Effector memory CD8-positive, alpha-beta T cell (primary cell): ENCODE measurements at regions not wholly inside any gene's neighbourhood (a gene's known extent, or its start where the extent isn't known, plus 50 kb on each side); places are given as distances from the start of the nearest gene placed in this dataset.
"Not testable (repeated sequence)": the region's sequence is repeated elsewhere in the genome, so short reads cannot be mapped to it uniquely, and the experiment has no call there.

Source experiments
- ATAC-seq: fragments of 150-1000 bp; cut with Tn5 transposase; replicated peaks from 2 replicates; pipeline ENCODE4 v1.10.0; 2021; ENCODE audit warnings: mild to moderate bottlenecking, moderate library complexity
- DNase-seq, 3 experiments: peaks; one replicate each; pipeline ENCODE4 v3.0.0; 2021
- H3K27ac Mint-ChIP-seq, 2 donors: one replicate each; pipeline ENCODE4 v1.8.0; 2022; ENCODE audit warnings: mild to moderate bottlenecking in 2 of 2, mixed read lengths in 2 of 2, moderate library complexity in 2 of 2
- H3K27me3 Mint-ChIP-seq, 2 donors: one replicate each; pipeline ENCODE4 v1.8.0; 2022; ENCODE audit warnings: mixed read lengths in 2 of 2
- H3K36me3 Mint-ChIP-seq: one replicate; pipeline ENCODE4 v1.8.0; 2022; ENCODE audit warnings: mild to moderate bottlenecking, moderate library complexity, mixed read lengths; ENCODE audit not compliant: insufficient read depth
- H3K4me1 Mint-ChIP-seq, 2 donors: one replicate each; pipeline ENCODE4 v1.8.0; 2022; ENCODE audit warnings: low read depth in 2 of 2, mixed read lengths in 2 of 2
- H3K4me3 Mint-ChIP-seq, 2 donors: one replicate each; pipeline ENCODE4 v1.8.0; 2022; ENCODE audit warnings: mild to moderate bottlenecking in 2 of 2, mixed read lengths in 2 of 2, moderate library complexity in 2 of 2
- H3K9me3 Mint-ChIP-seq, 2 donors: one replicate each; pipeline ENCODE4 v1.8.0; 2022; ENCODE audit warnings: mixed read lengths in 2 of 2

- not testable (repeated sequence) for ATAC-seq, H3K4me1 Mint-ChIP-seq
Measured at GRCh38 chr4:188740172-188740571, 600.9 kb downstream of the TRIML1 start.

GRCh38 chr4:188740791-188741190, 601.5 kb downstream of the TRIML1 start:
- peaks cover 5 to 12% of the 10 kb centered on the region in 2 donors for H3K9me3 Mint-ChIP-seq
- not testable (repeated sequence) for H3K4me1 Mint-ChIP-seq, DNase-seq, H3K27me3 Mint-ChIP-seq, H3K4me3 Mint-ChIP-seq, H3K27ac Mint-ChIP-seq, ATAC-seq, H3K36me3 Mint-ChIP-seq

More at GRCh38 chr4:188740172-188740571, 600.9 kb downstream of the TRIML1 start:
- H3K36me3 Mint-ChIP-seq, H3K27ac Mint-ChIP-seq, H3K4me3 Mint-ChIP-seq, DNase-seq, H3K27me3 Mint-ChIP-seq, H3K9me3 Mint-ChIP-seq: not testable (repeated sequence)

GRCh38 chr4:188754372-188755002, 615.2 kb downstream of the TRIML1 start:
- H3K4me3 Mint-ChIP-seq, result no peak overlapping the region
- H3K27ac Mint-ChIP-seq, result no peak overlapping the region
- no peaks in the 10 kb centered on the region for H3K36me3 Mint-ChIP-seq
- ATAC-seq, result no peak
- peaks cover 15 to 18% of the 10 kb centered on the region in 2 donors for H3K9me3 Mint-ChIP-seq
- DNase-seq, result no peak
- no peaks in the 10 kb centered on the region for H3K4me1 Mint-ChIP-seq
- H3K27me3 Mint-ChIP-seq, result no peaks in the 10 kb centered on the region

GRCh38 chr4:188767496-188767895, 628.3 kb downstream of the TRIML1 start:
- Mint-ChIP-seq H3K4me1 (no peaks in the 10 kb centered on the region), H3K36me3 (no peaks in the 10 kb centered on the region), H3K9me3 (peaks cover 9 to 34% of the 10 kb centered on the region in 2 donors), H3K4me3 (no peak overlapping the region), H3K27ac (no peak overlapping the region), H3K27me3 (no peaks in the 10 kb centered on the region)
- DNase-seq (no peak), ATAC-seq (no peak)

- no peaks in the 10 kb centered on the region for H3K27me3 Mint-ChIP-seq
- H3K36me3 Mint-ChIP-seq, result no peaks in the 10 kb centered on the region
- no peak overlapping the region for H3K4me3 Mint-ChIP-seq
- no peak overlapping the region for H3K27ac Mint-ChIP-seq
- ATAC-seq (no peak), DNase-seq (no peak)
- H3K4me1 Mint-ChIP-seq, result no peaks in the 10 kb centered on the region
- H3K9me3 Mint-ChIP-seq, result peaks cover 9 to 16% of the 10 kb centered on the region in 2 donors
Measured at GRCh38 chr4:188778905-188779304, 639.7 kb downstream of the TRIML1 start.

GRCh38 chr4:188779581-188779980, 640.3 kb downstream of the TRIML1 start:
- H3K9me3 Mint-ChIP-seq, result peaks cover 7 to 10% of the 10 kb centered on the region in 2 donors
- no peak for DNase-seq
- no peaks in the 10 kb centered on the region for H3K36me3 Mint-ChIP-seq
- no peaks in the 10 kb centered on the region for H3K27me3 Mint-ChIP-seq
- H3K4me3 Mint-ChIP-seq, result no peak overlapping the region
- no peak for ATAC-seq
- H3K4me1 Mint-ChIP-seq, result no peaks in the 10 kb centered on the region
- no peak overlapping the region for H3K27ac Mint-ChIP-seq

GRCh38 chr4:188780028-188780427, 640.8 kb downstream of the TRIML1 start:
- H3K27ac Mint-ChIP-seq, result no peak overlapping the region
- DNase-seq (no peak), ATAC-seq (no peak)
- no peaks in the 10 kb centered on the region for H3K36me3 Mint-ChIP-seq
- no peaks in the 10 kb centered on the region for H3K27me3 Mint-ChIP-seq
- H3K9me3 Mint-ChIP-seq, result peaks cover 5 to 10% of the 10 kb centered on the region in 2 donors
- no peak overlapping the region for H3K4me3 Mint-ChIP-seq
- H3K4me1 Mint-ChIP-seq, result no peaks in the 10 kb centered on the region

- Mint-ChIP-seq H3K4me3 (no peak overlapping the region), H3K9me3 (peaks cover 3 to 10% of the 10 kb centered on the region in 2 donors), H3K4me1 (no peaks in the 10 kb centered on the region), H3K27me3 (no peaks in the 10 kb centered on the region), H3K36me3 (no peaks in the 10 kb centered on the region), H3K27ac (no peak overlapping the region)
- DNase-seq (no peak), ATAC-seq (no peak)
Measured at GRCh38 chr4:188780686-188781085, 641.4 kb downstream of the TRIML1 start.

- Mint-ChIP-seq H3K27me3 (no peaks in the 10 kb centered on the region), H3K36me3 (no peaks in the 10 kb centered on the region), H3K9me3 (peaks cover 3 to 10% of the 10 kb centered on the region in 2 donors), H3K4me3 (no peak overlapping the region), H3K27ac (no peak overlapping the region), H3K4me1 (no peaks in the 10 kb centered on the region)
- DNase-seq (no peak), ATAC-seq (no peak)
Measured at GRCh38 chr4:188781655-188782054, 642.4 kb downstream of the TRIML1 start.

GRCh38 chr4:188783175-188783574, 643.9 kb downstream of the TRIML1 start:
- Mint-ChIP-seq H3K4me1 (no peaks in the 10 kb centered on the region), H3K36me3 (no peaks in the 10 kb centered on the region), H3K9me3 (peaks cover 6 to 17% of the 10 kb centered on the region in 2 donors), H3K27me3 (no peaks in the 10 kb centered on the region), H3K4me3 (no peak overlapping the region), H3K27ac (no peak overlapping the region)
- ATAC-seq (no peak), DNase-seq (no peak)

GRCh38 chr4:188783606-188784160, 644.4 kb downstream of the TRIML1 start:
- DNase-seq (no peak), ATAC-seq (no peak)
- Mint-ChIP-seq H3K36me3 (no peaks in the 10 kb centered on the region), H3K27ac (no peak overlapping the region), H3K27me3 (no peaks in the 10 kb centered on the region), H3K9me3 (peaks cover 6 to 18% of the 10 kb centered on the region in 2 donors), H3K4me1 (no peaks in the 10 kb centered on the region), H3K4me3 (no peak overlapping the region)

GRCh38 chr4:188796600-188796999, 657.4 kb downstream of the TRIML1 start:
- not testable (repeated sequence) for H3K27me3 Mint-ChIP-seq, H3K36me3 Mint-ChIP-seq, DNase-seq, ATAC-seq, H3K4me1 Mint-ChIP-seq, H3K4me3 Mint-ChIP-seq, H3K27ac Mint-ChIP-seq
- peaks cover 7 to 10% of the 10 kb centered on the region in 2 donors for H3K9me3 Mint-ChIP-seq

GRCh38 chr4:188797011-188797410, 657.8 kb downstream of the TRIML1 start:
- H3K9me3 Mint-ChIP-seq, H3K4me1 Mint-ChIP-seq, H3K27me3 Mint-ChIP-seq, H3K4me3 Mint-ChIP-seq, ATAC-seq, DNase-seq, H3K27ac Mint-ChIP-seq, H3K36me3 Mint-ChIP-seq: not testable (repeated sequence)

- ATAC-seq (no peak), DNase-seq (no peak)
- no peak overlapping the region for H3K27ac Mint-ChIP-seq
- no peaks in the 10 kb centered on the region for H3K27me3 Mint-ChIP-seq
- H3K4me3 Mint-ChIP-seq, result no peak overlapping the region
- peaks cover 0 to 14% of the 10 kb centered on the region in 2 donors for H3K9me3 Mint-ChIP-seq
- no peaks in the 10 kb centered on the region for H3K36me3 Mint-ChIP-seq
- no peaks in the 10 kb centered on the region for H3K4me1 Mint-ChIP-seq
Measured at GRCh38 chr4:188804861-188805260, 665.6 kb downstream of the TRIML1 start.
